GM19351 (cell line): ENCODE measurements at regions not wholly inside any gene's neighbourhood (a gene's known extent, or its start where the extent isn't known, plus 50 kb on each side); places are given as distances from the start of the nearest gene placed in this dataset.
"Not testable (repeated sequence)": the region's sequence is repeated elsewhere in the genome, so short reads cannot be mapped to it uniquely, and the experiment has no call there.

ENCODE experiments used
- ATAC-seq: cut with Tn5 transposase; IDR thresholded peaks from one replicate; pipeline ENCODE4 v1.9.1; 2021; ENCODE audit warnings: mild to moderate bottlenecking, moderate library complexity; ENCODE audit not compliant: unreplicated experiment

- no peak for ATAC-seq
Observed at GRCh38 chr9:11701706-11702105, 991.5 kb upstream of the TYRP1 start.

GRCh38 chr9:11702548-11702947 lies 990.6 kb upstream of the TYRP1 start:
- no peak for ATAC-seq

DNA sequence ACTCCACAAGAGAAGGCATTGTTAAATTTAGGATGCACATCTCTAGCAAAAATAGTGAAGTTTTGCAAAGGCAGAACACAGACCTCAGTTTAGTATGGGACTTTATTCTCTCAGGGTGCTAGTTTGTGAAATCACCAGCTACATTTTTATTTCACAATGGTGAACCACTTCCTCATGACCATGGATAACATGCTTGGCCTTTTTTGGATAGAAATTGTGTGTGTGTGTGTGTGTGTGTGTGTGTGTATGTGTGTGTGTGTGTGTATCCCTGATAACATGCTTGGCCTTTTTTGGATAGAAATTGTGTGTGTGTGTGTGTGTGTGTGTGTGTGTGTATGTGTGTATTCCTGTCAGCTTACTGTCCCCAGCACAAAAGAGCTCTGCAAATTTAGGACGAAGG lies 989.0 kb upstream of the TYRP1 start:
- not testable (repeated sequence) for ATAC-seq

DNA sequence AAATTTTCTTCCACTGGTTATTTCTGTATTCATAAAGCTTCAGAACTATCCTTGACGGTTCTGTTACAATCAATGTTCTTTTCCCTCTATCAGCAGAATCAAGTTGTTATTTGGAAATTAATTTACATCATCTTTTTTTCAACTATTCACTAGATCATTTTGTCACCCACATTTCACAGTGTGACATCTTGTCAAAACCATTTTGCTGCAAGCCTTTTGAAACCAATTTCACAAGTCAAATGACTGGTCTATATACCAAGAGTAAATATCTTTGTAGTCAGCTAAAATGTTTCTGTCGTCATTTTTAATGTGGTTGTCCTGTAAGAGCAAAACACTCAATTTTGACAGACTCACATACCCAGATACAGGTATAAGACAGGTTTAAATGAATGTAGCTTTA lies 984.3 kb upstream of the TYRP1 start:
- ATAC-seq: no peak

- no peak for ATAC-seq
Observed at GRCh38 chr9:11709567-11709966, 983.6 kb upstream of the TYRP1 start.

- no peak for ATAC-seq
Observed at GRCh38 chr9:11713077-11713476, 980.1 kb upstream of the TYRP1 start.

GRCh38 chr9:11722957-11723356 lies 970.2 kb upstream of the TYRP1 start:
- ATAC-seq: no peak

DNA sequence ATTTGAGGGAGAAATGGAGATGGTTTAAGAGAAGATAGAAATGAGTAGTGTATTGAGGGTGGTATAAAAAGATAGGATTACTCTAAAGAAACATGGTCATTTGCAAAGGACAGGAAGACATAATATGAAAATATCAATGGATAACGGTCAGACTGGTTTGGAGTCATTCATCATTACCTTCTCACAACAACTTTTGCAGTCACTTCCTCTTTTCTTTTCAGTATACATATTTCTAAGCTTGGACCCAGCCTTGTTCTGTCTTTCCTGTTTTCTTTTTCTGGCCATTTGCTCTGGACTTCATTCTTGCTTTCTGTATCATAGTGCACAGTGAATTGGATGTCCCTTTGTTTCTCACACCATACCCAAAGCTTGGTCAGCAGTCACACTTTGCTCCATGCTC lies 966.5 kb upstream of the TYRP1 start:
- no peak for ATAC-seq

GRCh38 chr9:11735391-11735790 lies 957.8 kb upstream of the TYRP1 start:
- ATAC-seq: no peak

DNA sequence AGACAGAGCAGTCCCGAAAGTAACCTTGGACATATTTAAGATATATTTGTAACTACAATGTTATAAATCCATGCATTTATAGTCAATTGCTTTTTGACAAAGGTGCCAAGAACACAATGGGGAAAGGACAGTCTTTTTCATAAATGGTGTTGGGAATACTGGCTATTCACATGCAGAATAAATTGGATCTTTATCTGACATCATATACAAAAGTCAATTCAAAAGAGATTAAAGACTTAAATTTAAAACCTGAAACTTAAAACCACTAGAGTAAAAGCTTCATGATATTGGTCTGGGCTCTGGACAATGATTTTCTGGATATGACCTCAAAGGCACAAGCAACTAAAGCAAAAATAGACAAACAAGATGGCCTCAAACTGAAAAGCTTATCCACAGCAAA lies 950.7 kb upstream of the TYRP1 start:
- ATAC-seq: no peak

DNA sequence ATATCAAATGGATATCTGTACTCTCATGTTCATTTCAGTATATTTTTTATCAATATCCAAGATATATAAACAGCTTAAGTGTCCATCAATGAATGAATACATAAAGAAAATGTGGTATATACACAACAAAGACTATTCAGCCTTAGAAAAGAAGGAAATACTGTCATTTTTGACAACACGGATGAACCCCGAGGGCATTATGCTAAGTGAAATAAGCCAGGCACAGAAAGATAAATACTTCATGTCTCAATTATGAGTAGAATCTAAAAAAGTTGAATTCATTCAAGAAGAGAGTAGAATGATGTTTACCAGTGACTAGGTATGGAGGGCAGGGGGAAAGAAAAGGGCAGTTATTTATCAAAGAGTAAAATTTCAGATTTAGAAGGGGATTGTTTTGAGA lies 949.8 kb upstream of the TYRP1 start:
- no peak for ATAC-seq

- no peak for ATAC-seq
Observed at GRCh38 chr9:11749396-11749795, 943.8 kb upstream of the TYRP1 start.

DNA sequence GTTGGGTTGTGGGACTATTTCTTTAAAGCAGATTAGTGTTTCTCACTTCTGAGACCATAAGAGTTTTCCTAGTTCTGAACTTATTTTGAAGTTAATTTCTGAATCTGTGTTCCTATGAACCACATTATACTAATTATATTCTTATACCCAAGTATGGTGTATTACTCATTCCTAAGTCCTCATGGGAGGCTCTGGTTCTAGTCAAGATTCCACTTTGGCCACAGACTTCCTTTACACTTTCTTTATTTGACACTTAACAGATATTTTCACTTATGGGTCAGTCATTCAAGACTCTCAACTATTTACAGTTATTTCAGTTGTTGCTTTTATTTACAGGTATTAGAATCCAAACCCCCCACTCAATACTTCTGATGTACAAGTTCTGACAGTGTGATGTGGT lies 937.2 kb upstream of the TYRP1 start:
- ATAC-seq: no peak

GRCh38 chr9:11757408-11757807 lies 935.8 kb upstream of the TYRP1 start:
- no peak for ATAC-seq

GRCh38 chr9:11758016-11758415 lies 935.2 kb upstream of the TYRP1 start:
- ATAC-seq: no peak

GRCh38 chr9:11779971-11780370 lies 913.2 kb upstream of the TYRP1 start:
- ATAC-seq: no peak

DNA sequence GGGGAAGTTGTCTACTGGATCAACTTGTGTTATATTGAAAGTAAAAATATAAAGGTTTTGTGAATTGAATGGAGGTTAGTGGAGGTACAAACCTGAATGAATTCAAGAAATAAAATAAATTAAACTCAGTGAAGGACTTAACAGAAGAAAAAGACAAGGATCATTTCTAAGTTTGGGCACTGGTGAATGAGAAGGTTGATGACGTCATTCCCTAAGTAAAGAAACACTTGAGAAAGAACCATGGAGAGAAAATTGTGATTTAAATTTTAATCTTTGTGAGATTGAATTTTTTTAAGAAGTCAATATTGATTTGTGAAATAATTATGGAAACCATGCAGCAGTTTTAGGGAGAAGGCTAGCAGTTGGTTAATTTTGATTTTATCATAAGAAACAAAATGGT lies 900.3 kb upstream of the TYRP1 start:
- ATAC-seq: no peak

DNA sequence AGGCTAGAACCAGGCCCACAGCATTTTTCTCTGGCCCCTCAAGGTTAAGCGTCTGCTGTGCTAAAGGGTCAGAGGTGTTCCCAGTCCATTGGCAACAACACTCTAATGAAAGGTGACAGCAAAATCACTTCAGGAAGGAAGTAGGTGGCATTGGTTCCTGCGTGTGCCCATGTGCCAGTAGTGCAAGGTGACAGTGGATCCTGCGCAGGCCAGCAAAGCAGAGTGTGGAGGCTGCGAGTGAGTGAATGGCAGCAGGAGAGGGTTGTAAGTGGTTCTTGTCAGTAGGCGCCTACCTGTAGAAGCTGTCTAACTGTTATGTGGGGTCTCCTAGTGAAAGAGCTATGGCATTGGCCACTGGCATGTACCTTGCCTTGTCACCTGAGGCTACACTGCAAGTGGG lies 898.2 kb upstream of the TYRP1 start:
- ATAC-seq: no peak

DNA sequence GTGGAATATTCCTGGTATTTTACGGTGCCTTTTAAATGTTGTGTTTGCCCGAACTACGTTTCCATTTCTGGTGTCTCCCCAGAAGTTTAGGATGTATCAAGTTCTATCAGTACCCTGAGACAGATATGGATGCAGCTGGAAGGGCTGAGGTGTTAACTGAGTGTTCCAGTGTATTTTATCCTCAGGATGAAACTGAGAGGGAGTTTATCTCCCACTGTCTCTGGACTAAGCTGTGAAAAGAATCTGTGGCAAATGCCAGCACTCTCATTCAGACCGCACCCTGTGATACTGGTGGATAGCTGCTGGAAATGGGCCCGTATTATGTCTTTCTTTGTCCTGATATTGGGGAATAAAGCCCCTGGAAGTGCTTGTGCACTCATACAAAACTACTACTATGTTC lies 887.2 kb upstream of the TYRP1 start:
- no peak for ATAC-seq

GRCh38 chr9:11821306-11821975 lies 871.7 kb upstream of the TYRP1 start:
- ATAC-seq: no peak

DNA sequence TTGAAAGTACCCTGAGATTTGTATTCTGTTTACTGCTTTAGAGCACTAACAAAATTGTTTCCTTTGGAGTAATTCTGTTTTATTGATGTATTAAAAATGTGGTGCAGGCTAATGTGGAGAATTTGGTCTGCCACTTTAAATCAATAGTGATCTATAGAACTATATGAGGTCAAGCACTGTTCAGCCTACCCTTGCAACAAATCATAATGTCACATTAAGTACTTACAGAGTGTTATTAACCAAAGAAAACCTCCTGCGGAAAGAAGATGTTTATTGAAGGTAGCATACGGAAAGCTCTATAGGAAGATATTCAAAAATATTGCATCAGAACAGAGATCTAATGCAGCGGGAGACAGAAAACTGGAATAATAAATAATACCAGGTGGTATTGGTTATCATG lies 865.0 kb upstream of the TYRP1 start:
- no peak for ATAC-seq

DNA sequence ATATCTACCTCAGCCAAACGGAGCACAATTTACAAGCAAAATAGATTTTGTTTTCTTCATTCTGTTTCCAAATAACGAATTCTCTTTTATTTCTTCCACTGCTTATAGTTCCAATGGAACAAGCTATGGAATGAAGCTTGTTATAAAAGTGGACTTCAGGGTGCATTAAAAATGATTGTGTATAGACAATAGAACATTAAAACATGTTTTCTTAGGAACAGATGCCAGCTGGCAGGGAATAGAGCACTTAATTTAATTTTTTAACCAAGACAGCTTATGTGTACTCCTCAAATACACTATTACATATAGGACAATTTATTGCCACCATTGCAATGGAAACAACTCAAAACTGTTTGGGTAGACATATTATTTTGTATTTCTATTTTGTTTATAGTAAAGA lies 860.1 kb upstream of the TYRP1 start:
- no peak for ATAC-seq

GRCh38 chr9:11868795-11869194 lies 824.4 kb upstream of the TYRP1 start:
- ATAC-seq: no peak
